GM18909 (cell line): ENCODE measurements at regions not wholly inside any gene's neighbourhood (a gene's known extent, or its start where the extent isn't known, plus 50 kb on each side); places are given as distances from the start of the nearest gene placed in this dataset.

Experiments used
- ATAC-seq: cut with Tn5 transposase; IDR thresholded peaks from one replicate; pipeline ENCODE4 v1.9.1; 2021; ENCODE audit warnings: mild to moderate bottlenecking; ENCODE audit not compliant: unreplicated experiment, poor library complexity

DNA sequence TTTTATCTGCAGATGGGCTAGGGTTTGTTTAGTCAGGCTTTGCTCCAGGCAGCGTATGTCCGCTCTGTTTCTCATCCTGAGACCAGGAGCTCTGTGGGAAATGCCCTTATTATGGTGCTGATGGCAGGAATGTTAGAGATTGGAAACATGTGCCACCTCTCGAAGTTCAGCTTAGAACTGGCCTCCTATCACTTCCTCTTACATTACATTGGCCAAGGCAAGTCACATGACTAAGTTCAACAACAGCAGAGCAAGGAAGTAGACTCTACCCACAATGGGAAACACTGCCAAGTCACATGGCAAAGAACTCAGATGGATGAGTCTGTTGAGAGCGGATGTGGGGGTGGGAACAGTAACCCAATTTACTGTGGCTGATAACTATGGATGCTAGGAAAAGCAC, 161.9 kb upstream of the WSCD2 start:
- no peak for ATAC-seq

- ATAC-seq = no peak
These were observed 155.1 kb upstream of the WSCD2 start for GRCh38 chr12:107973950-107974349.

DNA sequence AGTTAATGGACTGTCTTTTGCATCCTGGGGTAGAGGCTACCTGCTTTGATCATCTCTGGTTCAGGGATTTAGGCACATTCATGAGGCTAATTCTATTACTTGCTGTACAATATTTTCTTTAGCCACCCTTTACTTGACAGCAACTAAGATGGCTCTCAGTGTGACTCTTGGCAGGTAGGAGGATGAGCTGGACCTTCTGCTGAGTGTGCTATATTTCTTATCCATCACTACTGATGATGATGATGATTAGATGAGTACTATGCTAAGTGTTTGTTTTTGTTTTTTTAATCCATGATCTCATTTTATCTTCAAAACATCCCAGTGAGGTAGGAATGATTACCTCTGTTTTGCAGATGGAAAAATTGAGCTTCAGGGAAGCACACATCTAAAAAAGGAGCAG, 152.8 kb upstream of the WSCD2 start:
- no peak for ATAC-seq

DNA sequence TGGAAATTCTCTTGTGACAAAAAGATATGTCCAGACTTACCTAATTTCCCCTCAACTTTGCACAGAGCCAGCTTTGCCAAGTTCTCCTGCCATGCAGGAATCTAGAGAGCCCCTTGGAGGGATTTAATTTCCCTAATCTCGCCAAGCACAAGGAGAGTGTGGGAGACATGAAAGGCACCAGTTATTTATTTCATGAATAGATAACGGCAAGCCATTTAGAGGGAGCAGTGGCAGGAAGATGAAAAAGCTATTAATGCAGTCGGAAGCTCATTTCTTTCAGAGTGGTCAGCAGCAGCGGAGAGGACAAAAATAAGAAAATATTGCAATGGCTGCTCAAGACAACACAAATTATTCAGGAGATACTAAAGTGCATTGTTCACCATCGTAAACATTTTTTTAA, 150.9 kb upstream of the WSCD2 start:
- ATAC-seq = no peak

DNA sequence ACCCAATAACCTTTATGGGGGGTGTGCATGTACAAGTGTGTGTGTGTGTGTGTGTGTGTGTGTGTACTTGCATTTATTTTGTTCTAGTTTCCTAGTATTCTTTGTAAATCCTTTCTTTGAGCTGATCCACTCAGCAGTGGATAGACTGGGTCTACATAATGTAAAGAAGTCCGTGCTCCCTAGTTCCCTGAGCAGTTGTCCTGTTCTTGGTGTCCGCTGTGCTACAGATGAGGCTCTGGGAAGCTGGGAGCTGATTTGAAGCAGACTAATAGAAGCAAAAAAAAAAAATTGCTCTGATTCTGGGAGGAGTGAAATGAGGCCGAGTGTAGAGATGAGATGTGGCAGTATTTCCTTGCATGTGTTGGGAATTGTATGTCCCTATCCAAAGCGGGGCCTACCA, 150.4 kb upstream of the WSCD2 start:
- no peak for ATAC-seq

- no peak for ATAC-seq
These were observed 145.2 kb upstream of the WSCD2 start for GRCh38 chr12:107983756-107984472.

- no peak for ATAC-seq
These were observed 144.1 kb upstream of the WSCD2 start for GRCh38 chr12:107984973-107985372.

DNA sequence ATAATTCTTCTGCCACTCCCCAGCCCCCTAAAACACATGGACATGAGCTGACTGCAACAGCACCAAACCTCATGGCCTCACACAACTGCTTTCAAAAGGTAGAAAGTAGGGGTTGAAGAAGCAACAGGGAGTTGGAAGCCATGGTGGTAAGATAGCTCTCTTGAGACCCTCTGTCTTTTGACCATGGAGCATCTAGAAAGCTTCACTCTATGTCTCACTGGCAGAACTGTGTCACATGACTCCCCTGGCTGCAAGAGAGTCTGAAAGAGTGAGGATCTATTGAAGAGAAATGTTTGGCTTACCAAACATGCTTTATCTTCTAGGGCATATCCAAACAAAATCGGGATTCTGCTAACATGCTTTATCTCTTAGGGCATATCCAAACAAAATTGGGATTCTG, 142.9 kb upstream of the WSCD2 start:
- no peak for ATAC-seq

DNA sequence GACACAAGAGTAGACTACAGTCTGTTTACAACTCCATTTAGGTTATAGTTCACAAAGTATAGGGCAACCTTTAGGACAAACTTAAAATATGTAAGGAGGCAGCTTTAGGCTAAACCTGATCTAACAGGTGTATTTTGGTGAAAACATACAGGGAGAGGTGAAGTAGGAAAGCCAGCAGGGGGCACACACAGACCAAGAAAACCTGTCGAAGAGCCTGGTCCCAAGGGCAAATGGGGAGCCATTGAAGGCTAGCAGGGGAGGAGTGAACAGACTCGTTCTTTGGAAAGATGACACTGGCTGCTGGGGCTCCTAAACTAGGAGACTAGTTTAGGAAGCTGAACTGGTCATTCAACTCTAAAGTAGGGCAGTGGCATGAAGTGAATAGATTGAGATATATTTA, 138.8 kb upstream of the WSCD2 start:
- no peak for ATAC-seq

GRCh38 chr12:107992029-107992428, 137.1 kb upstream of the WSCD2 start:
- ATAC-seq = no peak

DNA sequence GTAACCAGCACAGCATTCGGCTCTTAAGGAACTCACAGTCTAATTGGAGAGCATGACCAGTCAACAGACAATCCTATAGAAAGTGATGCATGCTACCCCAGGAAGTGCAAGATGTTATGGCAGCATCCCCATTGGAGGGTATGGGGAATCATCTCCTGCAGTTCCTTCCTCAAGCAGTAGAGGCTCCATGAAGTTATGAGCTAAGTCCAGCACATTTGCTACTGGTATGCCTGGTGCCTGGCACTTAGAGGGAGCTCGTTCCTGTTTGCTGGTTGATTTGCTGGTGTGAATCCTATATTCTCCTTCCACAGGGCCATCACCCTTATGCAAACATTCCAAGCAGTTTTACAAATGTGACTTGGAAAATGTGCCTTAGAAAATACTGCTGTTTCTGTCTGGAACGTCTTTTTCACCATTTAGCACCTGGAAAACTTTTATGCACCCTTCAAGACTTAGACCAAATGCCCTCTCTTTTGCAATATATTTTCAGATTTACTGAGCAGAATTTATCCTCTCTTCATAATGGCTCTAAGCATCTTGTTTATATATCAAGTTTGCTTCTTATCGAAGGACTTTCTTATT, 136.1 kb upstream of the WSCD2 start:
- no peak for ATAC-seq

DNA sequence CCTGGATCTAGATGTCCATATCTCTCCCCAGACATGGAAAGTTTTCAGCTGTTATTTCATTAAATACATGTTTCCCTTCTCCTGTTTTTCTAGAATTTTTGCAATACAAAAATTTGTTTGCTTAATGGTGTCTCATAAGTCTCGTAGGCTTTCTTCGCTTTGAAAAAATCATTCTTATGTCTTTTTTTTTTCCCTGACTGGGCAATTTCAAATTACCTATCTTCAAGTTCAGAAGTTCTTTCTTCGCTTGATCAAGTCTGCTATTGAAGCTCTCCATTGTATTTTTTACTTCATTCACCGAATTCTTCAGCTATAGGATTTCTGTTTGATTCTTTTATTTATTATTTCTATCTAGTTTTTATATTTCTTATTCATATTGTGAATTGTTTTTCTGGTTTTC, 130.2 kb upstream of the WSCD2 start:
- no peak for ATAC-seq

GRCh38 chr12:108000111-108000510, 129.0 kb upstream of the WSCD2 start:
- no peak for ATAC-seq

DNA sequence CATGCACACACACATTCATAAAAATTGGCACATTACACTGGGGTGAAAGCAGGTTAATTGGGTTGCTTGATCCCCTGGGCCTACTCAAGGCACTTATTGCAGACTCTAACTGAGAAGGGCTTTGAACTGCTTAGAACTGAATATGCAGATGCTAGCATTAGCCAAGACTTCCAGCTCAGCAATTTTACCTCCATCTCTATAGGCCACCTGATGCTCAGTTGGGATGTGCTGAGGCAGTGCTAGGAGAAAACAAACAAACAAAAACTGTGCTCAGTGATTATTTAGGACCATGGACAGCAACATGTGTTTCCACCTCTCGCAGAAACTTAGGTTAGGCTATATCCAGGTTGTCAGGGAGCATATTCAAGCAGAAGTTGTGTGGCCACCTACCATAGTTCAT, 124.8 kb upstream of the WSCD2 start:
- no peak for ATAC-seq

- ATAC-seq = no peak
These were observed 120.8 kb upstream of the WSCD2 start for GRCh38 chr12:108008163-108008905.

GRCh38 chr12:108009442-108010070, 119.5 kb upstream of the WSCD2 start:
- ATAC-seq = no peak

- ATAC-seq = no peak
These were observed 113.0 kb upstream of the WSCD2 start for GRCh38 chr12:108016022-108016564.

DNA sequence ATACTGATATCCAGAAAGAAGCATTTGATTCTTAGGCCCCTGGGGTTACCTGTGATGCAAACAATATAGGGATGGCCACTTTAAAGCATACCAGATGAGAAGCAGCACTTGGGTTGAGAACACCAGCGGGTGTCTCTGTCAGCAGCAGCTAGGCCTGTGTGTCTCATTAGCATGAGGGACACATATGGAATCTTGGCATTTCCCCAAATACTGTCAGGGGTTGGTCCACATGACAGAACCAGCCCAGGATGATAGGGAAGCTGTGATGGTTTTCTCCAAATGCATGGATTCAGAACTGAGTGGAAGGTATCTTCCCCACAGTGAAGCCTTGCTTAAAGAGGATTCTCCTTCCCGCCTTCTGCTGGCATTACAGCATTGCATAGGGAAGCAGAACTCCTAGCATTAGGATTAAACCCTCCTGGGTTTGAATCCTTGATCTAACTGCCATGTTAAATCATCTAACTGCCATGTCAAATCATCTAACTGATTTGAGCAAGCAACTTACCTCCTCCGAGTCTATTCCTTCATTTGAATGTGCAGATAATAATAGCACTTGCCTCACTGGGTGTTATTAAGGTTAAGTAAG, 111.5 kb upstream of the WSCD2 start:
- no peak for ATAC-seq

- no peak for ATAC-seq
These were observed 109.2 kb upstream of the WSCD2 start for GRCh38 chr12:108019862-108020261.

GRCh38 chr12:108021141-108021540, 107.9 kb upstream of the WSCD2 start:
- ATAC-seq = no peak
